Retinal pigment epithelial cell (primary cell): ENCODE measurements at regions not wholly inside any gene's neighbourhood (a gene's known extent, or its start where the extent isn't known, plus 50 kb on each side); places are given as distances from the start of the nearest gene placed in this dataset.

Experiments
- DNase-seq: peaks from one replicate; pipeline ENCODE4 v3.0.0-alpha.2; 2010; ENCODE audit warnings: low read depth
- H3K4me3 ChIP-seq: 2 replicates; pipeline ENCODE4 v1.5.1; 2011; ENCODE audit warnings: mild to moderate bottlenecking, low read length, control low read depth, moderate library complexity
- CTCF ChIP-seq: conservative IDR thresholded peaks from 2 replicates; pipeline ENCODE4 v1.5.1; 2011; ENCODE audit warnings: low read depth, low read length, control low read depth, inconsistent platforms

- no peak for DNase-seq
- TF ChIP-seq CTCF = no peak
- no peak overlapping the region for H3K4me3 ChIP-seq
Measured at GRCh38 chr2:156818221-156818620, 382.0 kb downstream of the GPD2 start.

DNA sequence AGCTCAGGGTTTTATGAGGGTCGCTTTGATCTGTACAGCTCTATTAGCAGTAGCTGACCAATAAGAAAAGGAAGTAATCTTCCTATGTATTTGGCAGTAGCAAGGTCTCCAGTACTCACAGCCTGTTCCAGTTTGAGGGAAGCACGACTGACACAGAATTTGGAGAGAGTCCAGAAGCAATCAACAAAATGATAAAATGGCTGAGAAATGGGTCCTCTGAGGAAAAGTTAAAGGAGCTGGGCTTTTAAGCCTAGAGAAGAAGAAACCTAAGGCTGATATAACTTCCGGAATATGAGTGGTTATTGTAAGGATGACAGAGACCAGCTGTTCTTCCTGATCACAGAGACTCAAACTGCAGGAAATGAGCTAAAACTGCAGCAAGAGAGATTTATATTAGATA lies 382.8 kb downstream of the GPD2 start:
- no peak for TF ChIP-seq CTCF
- H3K4me3 ChIP-seq = no peak overlapping the region
- no peak for DNase-seq

GRCh38 chr2:156826341-156826933 lies 390.3 kb downstream of the GPD2 start:
- no peak for TF ChIP-seq CTCF
- no peak for DNase-seq
- no peak overlapping the region for H3K4me3 ChIP-seq

- H3K4me3 ChIP-seq = no peak overlapping the region
- no peak for DNase-seq
- TF ChIP-seq CTCF = no peak
Measured at GRCh38 chr2:156834431-156834830, 398.3 kb downstream of the GPD2 start.

- peak; percentile 45 for DNase-seq
- TF ChIP-seq CTCF = no peak
- H3K4me3 ChIP-seq = no peak overlapping the region
Measured at GRCh38 chr2:156837635-156838370, 401.6 kb downstream of the GPD2 start.

GRCh38 chr2:156841321-156841720 lies 405.1 kb downstream of the GPD2 start:
- H3K4me3 ChIP-seq = no peak overlapping the region
- no peak for TF ChIP-seq CTCF
- DNase-seq = no peak
